ENCODE measurements at regions not wholly inside any gene's neighbourhood (a gene's known extent, or its start where the extent isn't known, plus 50 kb on each side); places are given as distances from the start of the nearest gene placed in this dataset.

DNA sequence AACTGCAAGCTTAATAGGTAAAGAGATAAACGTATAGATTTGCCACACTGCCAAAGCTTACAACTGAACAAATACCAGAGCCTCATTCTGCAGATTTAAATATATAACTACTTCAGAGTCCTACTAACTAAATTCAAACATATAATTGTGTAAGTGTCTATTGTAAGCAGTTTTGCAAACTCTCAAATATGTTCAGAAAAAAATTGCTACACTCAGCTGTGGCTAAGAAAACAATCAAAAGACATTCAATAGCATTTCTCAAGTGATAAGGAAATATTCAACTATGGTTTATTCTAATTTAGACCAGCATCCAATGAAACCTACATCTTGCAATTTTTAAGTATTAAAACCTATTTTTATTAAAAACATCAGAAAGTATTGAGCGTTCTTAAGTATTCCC, 202.4 kb downstream of the KCTD12 start:
- no peak overlapping the region for H2AFZ ChIP-seq (ENCODE audit: low read depth, low read length)
- H3K4me3 Mint-ChIP-seq (ENCODE audit: unreplicated experiment): no peak overlapping the region
- no peak overlapping the region for H3K27ac Mint-ChIP-seq (ENCODE audit: unreplicated experiment)
- peaks cover under 1% of the 10 kb centered on the region for H3K27me3 Mint-ChIP-seq (ENCODE audit: low read depth, unreplicated experiment)
- peaks cover 4% of the 10 kb centered on the region for H3K4me1 ChIP-seq (ENCODE audit: insufficient read depth, low read length)
- no peak for TF ChIP-seq CTCF (IDR thresholded peaks at IDR 0.05; ENCODE audit: insufficient read depth, low read depth, low read length)
- TF ChIP-seq EZH2 (IDR thresholded peaks at IDR 0.05; ENCODE audit: insufficient read depth, low read length): no peak
- H3K9me3 ChIP-seq (ENCODE audit: insufficient read depth, low read depth, low read length): no peaks in the 10 kb centered on the region
- H3K4me1 Mint-ChIP-seq (ENCODE audit: low read depth, unreplicated experiment): no peaks in the 10 kb centered on the region
- H3K9ac ChIP-seq (ENCODE audit: low read length): no peak overlapping the region
- H3K36me3 Mint-ChIP-seq (ENCODE audit: low read depth, unreplicated experiment): no peaks in the 10 kb centered on the region
- no peak for DNase-seq (ENCODE audit: low read depth)
- FAIRE-seq: no peak
- H3K9me3 Mint-ChIP-seq (ENCODE audit: unreplicated experiment): no peaks in the 10 kb centered on the region
- H3K79me2 ChIP-seq (ENCODE audit: insufficient read depth, low read length): no peaks in the 10 kb centered on the region
- H3K4me2 ChIP-seq (ENCODE audit: low read length): no peak overlapping the region
- no peaks in the 10 kb centered on the region for H3K27me3 ChIP-seq (ENCODE audit: insufficient read depth, low read length)
- no peak overlapping the region for H3K27ac ChIP-seq (ENCODE audit: low read depth, low read length)
- no peak overlapping the region for H3K4me3 ChIP-seq (ENCODE audit: insufficient read depth, low read depth, low read length)
- no peaks in the 10 kb centered on the region for H3K36me3 ChIP-seq (ENCODE audit: insufficient read depth, low read length)
- no peaks in the 10 kb centered on the region for H4K20me1 ChIP-seq (ENCODE audit: insufficient read depth, low read length)

DNA sequence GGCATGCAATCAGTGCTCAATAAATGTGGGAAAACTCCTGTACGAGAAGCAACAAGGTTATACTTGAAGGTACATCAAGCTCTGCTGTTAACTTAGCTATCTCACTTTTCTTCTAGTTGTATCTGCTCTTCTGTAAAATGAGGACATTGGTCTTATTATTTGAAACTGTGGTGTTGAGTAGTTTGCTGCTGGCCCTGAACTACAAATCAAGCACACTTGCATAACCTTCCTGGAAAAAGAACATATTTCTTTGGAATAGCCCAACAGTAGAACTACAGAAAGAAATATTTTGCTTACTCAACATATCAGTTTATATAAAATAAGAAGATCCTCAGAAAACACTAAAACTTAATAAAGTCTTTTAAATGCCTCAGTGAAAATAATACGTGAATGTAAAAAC, 203.0 kb downstream of the KCTD12 start:
- Mint-ChIP-seq H3K4me3 (ENCODE audit: unreplicated experiment) (no peak overlapping the region), H3K9me3 (ENCODE audit: unreplicated experiment) (no peaks in the 10 kb centered on the region), H3K36me3 (ENCODE audit: low read depth, unreplicated experiment) (no peaks in the 10 kb centered on the region), H3K4me1 (ENCODE audit: low read depth, unreplicated experiment) (no peaks in the 10 kb centered on the region), H3K27me3 (ENCODE audit: low read depth, unreplicated experiment) (peaks cover 2% of the 10 kb centered on the region), H3K27ac (ENCODE audit: unreplicated experiment) (no peak overlapping the region)
- H3K36me3 ChIP-seq (ENCODE audit: insufficient read depth, low read length): no peaks in the 10 kb centered on the region
- H3K79me2 ChIP-seq (ENCODE audit: insufficient read depth, low read length): no peaks in the 10 kb centered on the region
- H3K27ac ChIP-seq (ENCODE audit: low read depth, low read length): no peak overlapping the region
- no peak overlapping the region for H2AFZ ChIP-seq (ENCODE audit: low read depth, low read length)
- H3K4me3 ChIP-seq (ENCODE audit: insufficient read depth, low read depth, low read length): no peak overlapping the region
- DNase-seq (ENCODE audit: low read depth) (no peak), FAIRE-seq (no peak)
- H3K27me3 ChIP-seq (ENCODE audit: insufficient read depth, low read length): no peaks in the 10 kb centered on the region
- H4K20me1 ChIP-seq (ENCODE audit: insufficient read depth, low read length): no peaks in the 10 kb centered on the region
- no peaks in the 10 kb centered on the region for H3K9me3 ChIP-seq (ENCODE audit: insufficient read depth, low read depth, low read length)
- H3K4me1 ChIP-seq (ENCODE audit: insufficient read depth, low read length): peaks cover 4% of the 10 kb centered on the region
- no peak for TF ChIP-seq CTCF (IDR thresholded peaks at IDR 0.05; ENCODE audit: insufficient read depth, low read depth, low read length)
- TF ChIP-seq EZH2 (IDR thresholded peaks at IDR 0.05; ENCODE audit: insufficient read depth, low read length): no peak
- no peak overlapping the region for H3K9ac ChIP-seq (ENCODE audit: low read length)
- no peak overlapping the region for H3K4me2 ChIP-seq (ENCODE audit: low read length)

GRCh38 chr13:76680112-76680511, 206.1 kb downstream of the KCTD12 start:
- H3K4me1 ChIP-seq (ENCODE audit: insufficient read depth, low read length): peaks cover 4% of the 10 kb centered on the region
- no peaks in the 10 kb centered on the region for H3K27me3 ChIP-seq (ENCODE audit: insufficient read depth, low read length)
- H3K4me3 Mint-ChIP-seq (ENCODE audit: unreplicated experiment): no peak overlapping the region
- H3K27me3 Mint-ChIP-seq (ENCODE audit: low read depth, unreplicated experiment): peaks cover 2% of the 10 kb centered on the region
- no peak overlapping the region for H3K4me2 ChIP-seq (ENCODE audit: low read length)
- no peaks in the 10 kb centered on the region for H3K9me3 ChIP-seq (ENCODE audit: insufficient read depth, low read depth, low read length)
- no peak overlapping the region for H2AFZ ChIP-seq (ENCODE audit: low read depth, low read length)
- no peaks in the 10 kb centered on the region for H3K79me2 ChIP-seq (ENCODE audit: insufficient read depth, low read length)
- TF ChIP-seq CTCF (IDR thresholded peaks at IDR 0.05; ENCODE audit: insufficient read depth, low read depth, low read length) (no peak), EZH2 (IDR thresholded peaks at IDR 0.05; ENCODE audit: insufficient read depth, low read length) (no peak)
- no peaks in the 10 kb centered on the region for H3K36me3 Mint-ChIP-seq (ENCODE audit: low read depth, unreplicated experiment)
- H3K27ac ChIP-seq (ENCODE audit: low read depth, low read length): no peak overlapping the region
- no peaks in the 10 kb centered on the region for H3K4me1 Mint-ChIP-seq (ENCODE audit: low read depth, unreplicated experiment)
- no peaks in the 10 kb centered on the region for H4K20me1 ChIP-seq (ENCODE audit: insufficient read depth, low read length)
- H3K9me3 Mint-ChIP-seq (ENCODE audit: unreplicated experiment): no peaks in the 10 kb centered on the region
- no peak overlapping the region for H3K9ac ChIP-seq (ENCODE audit: low read length)
- H3K36me3 ChIP-seq (ENCODE audit: insufficient read depth, low read length): no peaks in the 10 kb centered on the region
- H3K27ac Mint-ChIP-seq (ENCODE audit: unreplicated experiment): no peak overlapping the region
- H3K4me3 ChIP-seq (ENCODE audit: insufficient read depth, low read depth, low read length): no peak overlapping the region
- no peak for FAIRE-seq
- no peak for DNase-seq (ENCODE audit: low read depth)
